ENCODE measurements at regions not wholly inside any gene's neighbourhood (a gene's known extent, or its start where the extent isn't known, plus 50 kb on each side); places are given as distances from the start of the nearest gene placed in this dataset.
"Not testable (repeated sequence)": the region's sequence is repeated elsewhere in the genome, so short reads cannot be mapped to it uniquely, and the experiment has no call there.

DNA sequence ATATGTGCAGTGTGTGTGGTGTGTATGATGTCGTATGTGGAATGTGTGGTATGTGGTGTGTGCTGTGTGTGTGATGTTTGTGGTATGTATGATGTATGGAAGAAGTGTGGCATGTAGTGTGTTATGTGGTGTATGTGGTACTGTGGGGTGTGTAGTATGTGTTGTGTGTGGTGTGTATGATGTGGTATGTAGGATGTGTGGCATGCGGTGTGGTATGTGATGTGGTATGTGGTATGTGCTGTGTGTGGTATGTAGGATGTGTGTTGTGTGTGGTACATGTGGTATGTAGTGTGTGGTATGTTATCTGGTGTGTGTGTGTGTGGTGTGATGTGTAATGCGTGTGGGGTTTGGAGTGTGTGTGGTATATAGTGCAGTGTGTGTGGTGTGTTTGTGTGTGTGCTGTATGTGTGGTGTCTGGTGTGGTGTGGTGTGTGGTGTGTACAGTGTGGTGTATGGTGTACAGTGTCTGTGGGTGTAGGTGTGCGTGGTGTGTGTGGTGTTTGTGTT is 129.6 kb downstream of the ATP6V0E2 start:
- Histone ChIP-seq H3K27me3 (ENCODE audit: insufficient read depth, low read length) (no peaks in the 10 kb centered on the region; the same call in 1 of the 2 replicates), H3K23me2 (ENCODE audit: insufficient read length, low read depth, low read length, poor library complexity, severe bottlenecking) (no peaks in the 10 kb centered on the region), H3K27ac (ENCODE audit: insufficient read length, low read depth, low read length) (no peak overlapping the region), H3K4me1 (ENCODE audit: insufficient read depth, low read length) (no peaks in the 10 kb centered on the region), H3K4ac (ENCODE audit: low read depth, low read length) (no peak overlapping the region), H4K20me1 (ENCODE audit: control insufficient read depth, insufficient read depth, insufficient read length) (no peaks in the 10 kb centered on the region), H2AFZ (ENCODE audit: low read length) (no peak overlapping the region), H3K9me3 (ENCODE audit: control insufficient read depth, low read depth, low read length) (no peaks in the 10 kb centered on the region), H2BK12ac (ENCODE audit: insufficient read length, low read depth, low read length) (no peak overlapping the region), H3K4me2 (ENCODE audit: insufficient read depth, insufficient read length, low read length) (no peak overlapping the region), H2BK120ac (ENCODE audit: low read depth, low read length, poor library complexity, severe bottlenecking) (no peak overlapping the region), H3K79me2 (ENCODE audit: insufficient read depth, low read length) (no peaks in the 10 kb centered on the region), H2BK20ac (ENCODE audit: low read depth, low read length, poor library complexity, severe bottlenecking) (no peak overlapping the region), H3K9ac (ENCODE audit: extremely low read depth, insufficient read length, low read length) (no peak overlapping the region), H2BK15ac (ENCODE audit: low read depth, low read length) (no peak overlapping the region), H3T11ph (ENCODE audit: low read length) (no peak overlapping the region), H3K56ac (ENCODE audit: insufficient read length, low read depth, low read length) (no peak overlapping the region), H3K79me1 (ENCODE audit: insufficient read depth, low read depth, low read length, poor library complexity, severe bottlenecking) (no peaks in the 10 kb centered on the region), H2AK5ac (ENCODE audit: insufficient read length, low read length) (no peak overlapping the region), H4K91ac (ENCODE audit: insufficient read length, low read depth, low read length) (no peak overlapping the region), H4K8ac (replicated peaks; ENCODE audit: insufficient read length, low read depth, low read length) (peak overlapping the region; percentile 5), H2BK5ac (ENCODE audit: insufficient read length, low read length) (no peak overlapping the region), H3K18ac (ENCODE audit: insufficient read length, low read depth, low read length) (peak overlapping the region; percentile 0), H3K23ac (ENCODE audit: insufficient read length, low read depth, low read length) (peak overlapping the region; percentile 23), H4K5ac (ENCODE audit: insufficient read length, low read depth, low read length) (no peak overlapping the region), H3K14ac (ENCODE audit: insufficient read depth, low read length) (no peak overlapping the region)
- no peaks in the 10 kb centered on the region for H3K9me3 Mint-ChIP-seq
- H3K4me3 Mint-ChIP-seq: no peak overlapping the region
- 96% methylated on average over 4 of the region's 4 CpGs for WGBS (ENCODE audit: extremely low coverage, insufficient read length, low lambda C conversion rate)
- TF ChIP-seq, protein P1, sequence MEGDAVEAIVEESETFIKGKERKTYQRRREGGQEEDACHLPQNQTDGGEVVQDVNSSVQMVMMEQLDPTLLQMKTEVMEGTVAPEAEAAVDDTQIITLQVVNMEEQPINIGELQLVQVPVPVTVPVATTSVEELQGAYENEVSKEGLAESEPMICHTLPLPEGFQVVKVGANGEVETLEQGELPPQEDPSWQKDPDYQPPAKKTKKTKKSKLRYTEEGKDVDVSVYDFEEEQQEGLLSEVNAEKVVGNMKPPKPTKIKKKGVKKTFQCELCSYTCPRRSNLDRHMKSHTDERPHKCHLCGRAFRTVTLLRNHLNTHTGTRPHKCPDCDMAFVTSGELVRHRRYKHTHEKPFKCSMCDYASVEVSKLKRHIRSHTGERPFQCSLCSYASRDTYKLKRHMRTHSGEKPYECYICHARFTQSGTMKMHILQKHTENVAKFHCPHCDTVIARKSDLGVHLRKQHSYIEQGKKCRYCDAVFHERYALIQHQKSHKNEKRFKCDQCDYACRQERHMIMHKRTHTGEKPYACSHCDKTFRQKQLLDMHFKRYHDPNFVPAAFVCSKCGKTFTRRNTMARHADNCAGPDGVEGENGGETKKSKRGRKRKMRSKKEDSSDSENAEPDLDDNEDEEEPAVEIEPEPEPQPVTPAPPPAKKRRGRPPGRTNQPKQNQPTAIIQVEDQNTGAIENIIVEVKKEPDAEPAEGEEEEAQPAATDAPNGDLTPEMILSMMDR (conservative IDR thresholded peaks at IDR 0.05): no peak
- no peak for DNase-seq
- no peaks in the 10 kb centered on the region for H3K36me3 Mint-ChIP-seq (ENCODE audit: insufficient read depth in 1 of 3, low read depth in 3 of 3)
- no peak overlapping the region for H3K27ac Mint-ChIP-seq
- H3K4me1 Mint-ChIP-seq: peaks cover 0 to 2% of the 10 kb centered on the region in 2 experiments; a peak in 1 of 4 replicates
- H3K27me3 Mint-ChIP-seq (ENCODE audit: low read depth): peaks cover 16% of the 10 kb centered on the region

DNA sequence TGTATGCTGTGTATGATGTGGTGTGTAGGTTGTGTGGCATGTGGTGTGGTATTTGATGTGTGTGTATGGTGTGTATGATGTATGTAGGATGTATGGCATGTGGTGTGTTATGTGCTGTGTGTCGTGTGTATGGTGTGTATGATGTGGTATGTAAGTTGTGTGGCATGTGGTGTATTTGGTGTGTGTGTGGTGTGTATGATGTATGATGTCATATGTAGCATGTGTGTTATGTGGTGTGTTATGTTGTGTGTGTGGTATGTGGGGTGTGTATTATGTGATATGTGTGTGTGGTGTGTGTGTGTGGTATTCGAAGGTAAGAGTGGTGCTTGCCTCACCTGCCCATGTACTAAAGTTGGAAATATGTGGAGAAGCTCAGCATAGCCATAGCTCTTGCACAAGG is 130.2 kb downstream of the ATP6V0E2 start:
- not testable (repeated sequence) for H3K9me3 Mint-ChIP-seq; H3K9me3 ChIP-seq (ENCODE audit: control insufficient read depth, low read depth, low read length); H4K20me1 ChIP-seq (ENCODE audit: control insufficient read depth, insufficient read depth, insufficient read length); H3K9ac ChIP-seq (ENCODE audit: extremely low read depth, insufficient read length, low read length); H3K36me3 Mint-ChIP-seq (ENCODE audit: insufficient read depth in 1 of 3, low read depth in 3 of 3); H2BK12ac ChIP-seq (ENCODE audit: insufficient read length, low read depth, low read length); H3K79me1 ChIP-seq (ENCODE audit: insufficient read depth, low read depth, low read length, poor library complexity, severe bottlenecking); DNase-seq; H3K27ac Mint-ChIP-seq; H3K4me1 ChIP-seq (ENCODE audit: insufficient read depth, low read length); H2BK5ac ChIP-seq (ENCODE audit: insufficient read length, low read length); H3K4me2 ChIP-seq (ENCODE audit: insufficient read depth, insufficient read length, low read length); H3K79me2 ChIP-seq (ENCODE audit: insufficient read depth, low read length); H3K14ac ChIP-seq (ENCODE audit: insufficient read depth, low read length); H2AK5ac ChIP-seq (ENCODE audit: insufficient read length, low read length); H2BK20ac ChIP-seq (ENCODE audit: low read depth, low read length, poor library complexity, severe bottlenecking); H4K5ac ChIP-seq (ENCODE audit: insufficient read length, low read depth, low read length); H3K4ac ChIP-seq (ENCODE audit: low read depth, low read length); H3K18ac ChIP-seq (ENCODE audit: insufficient read length, low read depth, low read length); H3K4me1 Mint-ChIP-seq; H2BK15ac ChIP-seq (ENCODE audit: low read depth, low read length); H2AFZ ChIP-seq (ENCODE audit: low read length); H3K23me2 ChIP-seq (ENCODE audit: insufficient read length, low read depth, low read length, poor library complexity, severe bottlenecking); H3K27me3 ChIP-seq (ENCODE audit: insufficient read depth, low read length); H3K27ac ChIP-seq (ENCODE audit: insufficient read length, low read depth, low read length); H3K56ac ChIP-seq (ENCODE audit: insufficient read length, low read depth, low read length); H4K91ac ChIP-seq (ENCODE audit: insufficient read length, low read depth, low read length); H3T11ph ChIP-seq (ENCODE audit: low read length); H3K4me3 Mint-ChIP-seq; H3K23ac ChIP-seq (ENCODE audit: insufficient read length, low read depth, low read length); H2BK120ac ChIP-seq (ENCODE audit: low read depth, low read length, poor library complexity, severe bottlenecking)
- no CpG with 5 or more reads among the region's 2 CpGs for WGBS (ENCODE audit: extremely low coverage, insufficient read length, low lambda C conversion rate)
- peak overlapping the region; percentile 5 for H4K8ac ChIP-seq (replicated peaks; ENCODE audit: insufficient read length, low read depth, low read length)
- peaks cover 19% of the 10 kb centered on the region for H3K27me3 Mint-ChIP-seq (ENCODE audit: low read depth)
